ENCODE measurements at regions not wholly inside any gene's neighbourhood (a gene's known extent, or its start where the extent isn't known, plus 50 kb on each side); places are given as distances from the start of the nearest gene placed in this dataset.

GRCh38 chr14:84420221-84420620, 1109.7 kb upstream of the FLRT2 start:
- no peak overlapping the region for H3K27ac ChIP-seq
- H3K9ac ChIP-seq: no peak overlapping the region
- TF ChIP-seq Cebpa-rat (IDR thresholded peaks at IDR 0.05): no peak
- H3K9me3 ChIP-seq (replicated peaks in 1 of 11): peaks cover 0 to 13% (median 6%) of the 10 kb centered on the region in 11 experiments; a peak in 9 of 22 replicates
- no peak overlapping the region for H3K4me2 ChIP-seq
- no peak overlapping the region for H3K4me3 ChIP-seq
- H3K27me3 ChIP-seq: no peaks in the 10 kb centered on the region
- H3K4me1 ChIP-seq: no peaks in the 10 kb centered on the region
- H4K20me1 ChIP-seq: no peaks in the 10 kb centered on the region
- H3K36me3 ChIP-seq: no peaks in the 10 kb centered on the region

GRCh38 chr14:84421621-84422020, 1108.3 kb upstream of the FLRT2 start:
- Histone ChIP-seq H3K4me3 (no peak overlapping the region), H3K27me3 (no peaks in the 10 kb centered on the region)

GRCh38 chr14:84425968-84426367, 1104.0 kb upstream of the FLRT2 start:
- H3K36me3 ChIP-seq: no peaks in the 10 kb centered on the region
- H3K4me1 ChIP-seq: no peaks in the 10 kb centered on the region
- no peaks in the 10 kb centered on the region for H4K20me1 ChIP-seq
- no peak overlapping the region for H3K9ac ChIP-seq
- no peak overlapping the region for H3K27ac ChIP-seq
- no peak for TF ChIP-seq Cebpa-rat (IDR thresholded peaks at IDR 0.05)
- H3K4me2 ChIP-seq: no peak overlapping the region
- no peaks in the 10 kb centered on the region for H3K9me3 ChIP-seq (replicated peaks in 1 of 11)
- no peak overlapping the region for H3K4me3 ChIP-seq
- no peaks in the 10 kb centered on the region for H3K27me3 ChIP-seq

More at GRCh38 chr14:84421621-84422020, 1108.3 kb upstream of the FLRT2 start:
- H4K20me1 ChIP-seq: no peaks in the 10 kb centered on the region
- H3K4me1 ChIP-seq: no peaks in the 10 kb centered on the region
- H3K4me2 ChIP-seq: no peak overlapping the region
- peaks cover 0 to 13% (median 6%) of the 10 kb centered on the region in 11 experiments; a peak in 9 of 22 replicates for H3K9me3 ChIP-seq (replicated peaks in 1 of 11)
- H3K27ac ChIP-seq: no peak overlapping the region
- no peak for TF ChIP-seq Cebpa-rat (IDR thresholded peaks at IDR 0.05)
- H3K36me3 ChIP-seq: no peaks in the 10 kb centered on the region
- no peak overlapping the region for H3K9ac ChIP-seq

GRCh38 chr14:84432676-84433075, 1097.3 kb upstream of the FLRT2 start:
- H3K27ac ChIP-seq: no peak overlapping the region
- no peaks in the 10 kb centered on the region for H3K9me3 ChIP-seq (replicated peaks in 1 of 11)
- no peak overlapping the region for H3K4me2 ChIP-seq
- H4K20me1 ChIP-seq: no peaks in the 10 kb centered on the region
- H3K27me3 ChIP-seq: no peaks in the 10 kb centered on the region
- H3K9ac ChIP-seq: no peak overlapping the region
- H3K4me3 ChIP-seq: no peak overlapping the region
- no peaks in the 10 kb centered on the region for H3K4me1 ChIP-seq
- H3K36me3 ChIP-seq: no peaks in the 10 kb centered on the region
- TF ChIP-seq Cebpa-rat (IDR thresholded peaks at IDR 0.05): no peak

- no peak overlapping the region for H3K4me3 ChIP-seq
- no peaks in the 10 kb centered on the region for H3K4me1 ChIP-seq
- H3K27me3 ChIP-seq: no peaks in the 10 kb centered on the region
- no peaks in the 10 kb centered on the region for H4K20me1 ChIP-seq
- H3K27ac ChIP-seq: no peak overlapping the region
- H3K36me3 ChIP-seq: no peaks in the 10 kb centered on the region
- no peak overlapping the region for H3K4me2 ChIP-seq
- H3K9me3 ChIP-seq (replicated peaks in 1 of 11): no peaks in the 10 kb centered on the region
- no peak for TF ChIP-seq Cebpa-rat (IDR thresholded peaks at IDR 0.05)
- no peak overlapping the region for H3K9ac ChIP-seq
Observed at GRCh38 chr14:84433961-84434360, 1096.0 kb upstream of the FLRT2 start.

- no peak for TF ChIP-seq Cebpa-rat (IDR thresholded peaks at IDR 0.05)
- Histone ChIP-seq H3K27me3 (no peaks in the 10 kb centered on the region), H3K27ac (no peak overlapping the region), H3K4me2 (no peak overlapping the region), H3K4me3 (no peak overlapping the region), H3K4me1 (no peaks in the 10 kb centered on the region), H3K36me3 (no peaks in the 10 kb centered on the region), H4K20me1 (no peaks in the 10 kb centered on the region), H3K9ac (no peak overlapping the region), H3K9me3 (replicated peaks in 1 of 11) (no peaks in the 10 kb centered on the region)
Observed at GRCh38 chr14:84435820-84436324, 1094.1 kb upstream of the FLRT2 start.

GRCh38 chr14:84436528-84436927, 1093.4 kb upstream of the FLRT2 start:
- H3K36me3 ChIP-seq: no peaks in the 10 kb centered on the region
- TF ChIP-seq Cebpa-rat (IDR thresholded peaks at IDR 0.05): no peak
- H3K27me3 ChIP-seq: no peaks in the 10 kb centered on the region

GRCh38 chr14:84442521-84442920, 1087.4 kb upstream of the FLRT2 start:
- H3K36me3 ChIP-seq: no peaks in the 10 kb centered on the region
- no peak overlapping the region for H3K27ac ChIP-seq
- no peak overlapping the region for H3K9ac ChIP-seq
- H3K9me3 ChIP-seq (replicated peaks in 1 of 11): no peaks in the 10 kb centered on the region
- no peak overlapping the region for H3K4me3 ChIP-seq
- TF ChIP-seq Cebpa-rat (IDR thresholded peaks at IDR 0.05): no peak
- no peaks in the 10 kb centered on the region for H3K4me1 ChIP-seq
- no peak overlapping the region for H3K4me2 ChIP-seq
- no peaks in the 10 kb centered on the region for H3K27me3 ChIP-seq
- no peaks in the 10 kb centered on the region for H4K20me1 ChIP-seq

More at GRCh38 chr14:84436528-84436927, 1093.4 kb upstream of the FLRT2 start:
- Histone ChIP-seq H3K4me1 (no peaks in the 10 kb centered on the region), H3K4me2 (no peak overlapping the region), H3K9me3 (replicated peaks in 1 of 11) (no peaks in the 10 kb centered on the region), H4K20me1 (no peaks in the 10 kb centered on the region), H3K4me3 (no peak overlapping the region), H3K27ac (no peak overlapping the region), H3K9ac (no peak overlapping the region)

- TF ChIP-seq Cebpa-rat (IDR thresholded peaks at IDR 0.05): no peak
- no peaks in the 10 kb centered on the region for H3K4me1 ChIP-seq
- H3K27ac ChIP-seq: no peak overlapping the region
- H3K9ac ChIP-seq: no peak overlapping the region
- no peaks in the 10 kb centered on the region for H3K9me3 ChIP-seq (replicated peaks in 1 of 11)
- no peak overlapping the region for H3K4me2 ChIP-seq
- no peaks in the 10 kb centered on the region for H3K27me3 ChIP-seq
- no peaks in the 10 kb centered on the region for H3K36me3 ChIP-seq
- no peak overlapping the region for H3K4me3 ChIP-seq
- no peaks in the 10 kb centered on the region for H4K20me1 ChIP-seq
Observed at GRCh38 chr14:84445486-84445885, 1084.5 kb upstream of the FLRT2 start.

GRCh38 chr14:84446250-84446649, 1083.7 kb upstream of the FLRT2 start:
- Histone ChIP-seq H3K4me3 (no peak overlapping the region), H3K27ac (no peak overlapping the region), H3K4me1 (no peaks in the 10 kb centered on the region), H4K20me1 (no peaks in the 10 kb centered on the region), H3K36me3 (no peaks in the 10 kb centered on the region), H3K9me3 (replicated peaks in 1 of 11) (no peaks in the 10 kb centered on the region), H3K9ac (no peak overlapping the region), H3K4me2 (no peak overlapping the region), H3K27me3 (no peaks in the 10 kb centered on the region)
- TF ChIP-seq Cebpa-rat (IDR thresholded peaks at IDR 0.05): no peak

All from BLaER1 treated with 17β-estradiol and CSF1 and Interleukin-3, amounts not matched to agents 10 nM and 100 nM (cell line).